DND-41 (cell line): ENCODE measurements at regions not wholly inside any gene's neighbourhood (a gene's known extent, or its start where the extent isn't known, plus 50 kb on each side); places are given as distances from the start of the nearest gene placed in this dataset.

ENCODE experiments used
- ATAC-seq: fragments of 200-7000 bp; cut with Tn5 transposase; 3 replicates; pipeline ENCODE4 v1.9.1; 2021; ENCODE audit warnings: low read depth; ENCODE audit not compliant: insufficient read depth
- DNase-seq: peaks from one replicate; pipeline ENCODE4 v3.0.0-alpha.2; 2020
- H2AFZ ChIP-seq: 2 replicates; pipeline ENCODE4 v1.6.0; 2012; ENCODE audit warnings: low read depth, low read length
- H3K27ac ChIP-seq: 2 replicates; pipeline ENCODE4 v1.5.1; 2012; ENCODE audit warnings: low read length, inconsistent platforms
- H3K27me3 ChIP-seq: fragments of 200-600 bp; sonication (generic); 2 replicates; pipeline ENCODE4 v1.6.0; 2012; ENCODE audit warnings: low read length, mild to moderate bottlenecking, inconsistent platforms; ENCODE audit not compliant: insufficient read depth, poor library complexity
- H3K36me3 ChIP-seq: 2 replicates; pipeline ENCODE4 v1.5.1; 2012; ENCODE audit warnings: low read length, inconsistent platforms; ENCODE audit not compliant: insufficient read depth
- H3K4me1 ChIP-seq: 2 replicates; pipeline ENCODE4 v1.5.1; 2012; ENCODE audit warnings: mild to moderate bottlenecking, low read length; ENCODE audit not compliant: insufficient read depth
- H3K4me2 ChIP-seq: 2 replicates; pipeline ENCODE4 v1.6.0; 2012; ENCODE audit warnings: mild to moderate bottlenecking, moderate library complexity, low read length, inconsistent platforms; ENCODE audit not compliant: insufficient read depth
- H3K4me3 ChIP-seq, 2 experiments: fragments of 200-600 bp in 1 of 2; shearing (Covaris generic) in 1 of 2; 2 replicates each; pipeline ENCODE4 v1.5.1; 2012 to 2016; ENCODE audit warnings: inconsistent platforms in 2 of 2, low read length in 2 of 2, mild to moderate bottlenecking in 2 of 2, low read depth in 1 of 2, moderate library complexity in 1 of 2
- H3K79me2 ChIP-seq: 2 replicates; pipeline ENCODE4 v1.6.0; 2012; ENCODE audit warnings: low read length, inconsistent platforms; ENCODE audit not compliant: insufficient read depth
- H3K9ac ChIP-seq: 2 replicates; pipeline ENCODE4 v1.6.0; 2012; ENCODE audit warnings: low read depth, mild to moderate bottlenecking, inconsistent platforms, low read length, moderate library complexity
- H3K9me3 ChIP-seq: 2 replicates; pipeline ENCODE4 v1.5.1; 2012; ENCODE audit warnings: low read length, moderate library complexity, mild to moderate bottlenecking, inconsistent platforms; ENCODE audit not compliant: insufficient read depth, severe bottlenecking
- H4K20me1 ChIP-seq: 2 replicates; pipeline ENCODE4 v1.6.0; 2012; ENCODE audit warnings: low read length; ENCODE audit not compliant: insufficient read depth
- EZH2 ChIP-seq: IDR thresholded peaks from 3 replicates; pipeline ENCODE4 v1.6.1; 2012; ENCODE audit warnings: borderline replicate concordance, low read depth, mild to moderate bottlenecking, moderate library complexity, low read length, inconsistent platforms; ENCODE audit not compliant: severe bottlenecking
- TF ChIP-seq, protein P1 (sequence below): IDR thresholded peaks from 2 replicates; pipeline ENCODE4 v1.5.1; 2012; ENCODE audit warnings: borderline replicate concordance, low read length, moderate library complexity, mild to moderate bottlenecking; ENCODE audit not compliant: poor library complexity, severe bottlenecking; ENCODE audit errors: extremely low read depth

- no peaks in the 10 kb centered on the region for H4K20me1 ChIP-seq
- H3K4me2 ChIP-seq = no peak overlapping the region
- no peaks in the 10 kb centered on the region for H3K36me3 ChIP-seq
- no peaks in the 10 kb centered on the region for H3K4me1 ChIP-seq
- TF ChIP-seq EZH2 = no peak
- TF ChIP-seq, protein P1, sequence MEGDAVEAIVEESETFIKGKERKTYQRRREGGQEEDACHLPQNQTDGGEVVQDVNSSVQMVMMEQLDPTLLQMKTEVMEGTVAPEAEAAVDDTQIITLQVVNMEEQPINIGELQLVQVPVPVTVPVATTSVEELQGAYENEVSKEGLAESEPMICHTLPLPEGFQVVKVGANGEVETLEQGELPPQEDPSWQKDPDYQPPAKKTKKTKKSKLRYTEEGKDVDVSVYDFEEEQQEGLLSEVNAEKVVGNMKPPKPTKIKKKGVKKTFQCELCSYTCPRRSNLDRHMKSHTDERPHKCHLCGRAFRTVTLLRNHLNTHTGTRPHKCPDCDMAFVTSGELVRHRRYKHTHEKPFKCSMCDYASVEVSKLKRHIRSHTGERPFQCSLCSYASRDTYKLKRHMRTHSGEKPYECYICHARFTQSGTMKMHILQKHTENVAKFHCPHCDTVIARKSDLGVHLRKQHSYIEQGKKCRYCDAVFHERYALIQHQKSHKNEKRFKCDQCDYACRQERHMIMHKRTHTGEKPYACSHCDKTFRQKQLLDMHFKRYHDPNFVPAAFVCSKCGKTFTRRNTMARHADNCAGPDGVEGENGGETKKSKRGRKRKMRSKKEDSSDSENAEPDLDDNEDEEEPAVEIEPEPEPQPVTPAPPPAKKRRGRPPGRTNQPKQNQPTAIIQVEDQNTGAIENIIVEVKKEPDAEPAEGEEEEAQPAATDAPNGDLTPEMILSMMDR = no peak
- H3K27ac ChIP-seq = no peak overlapping the region
- no peak overlapping the region for H2AFZ ChIP-seq
- H3K9ac ChIP-seq = no peak overlapping the region
- H3K4me3 ChIP-seq = no peak overlapping the region
- H3K27me3 ChIP-seq = peaks cover 7% of the 10 kb centered on the region
- DNase-seq (no peak), ATAC-seq (no peak)
- no peaks in the 10 kb centered on the region for H3K9me3 ChIP-seq
- no peaks in the 10 kb centered on the region for H3K79me2 ChIP-seq
Observed at GRCh38 chr13:39910041-39910440, 254.6 kb downstream of the COG6 start.

GRCh38 chr13:39910833-39911232 is 255.4 kb downstream of the COG6 start:
- Histone ChIP-seq H3K9me3 (no peaks in the 10 kb centered on the region), H3K27me3 (peaks cover 7% of the 10 kb centered on the region), H3K27ac (no peak overlapping the region), H4K20me1 (no peaks in the 10 kb centered on the region), H3K4me3 (no peak overlapping the region), H3K36me3 (no peaks in the 10 kb centered on the region), H2AFZ (no peak overlapping the region), H3K4me1 (no peaks in the 10 kb centered on the region), H3K79me2 (no peaks in the 10 kb centered on the region), H3K9ac (no peak overlapping the region), H3K4me2 (no peak overlapping the region)
- DNase-seq (no peak), ATAC-seq (no peak)
- TF ChIP-seq, protein P1 = no peak
- TF ChIP-seq EZH2 = no peak

DNA sequence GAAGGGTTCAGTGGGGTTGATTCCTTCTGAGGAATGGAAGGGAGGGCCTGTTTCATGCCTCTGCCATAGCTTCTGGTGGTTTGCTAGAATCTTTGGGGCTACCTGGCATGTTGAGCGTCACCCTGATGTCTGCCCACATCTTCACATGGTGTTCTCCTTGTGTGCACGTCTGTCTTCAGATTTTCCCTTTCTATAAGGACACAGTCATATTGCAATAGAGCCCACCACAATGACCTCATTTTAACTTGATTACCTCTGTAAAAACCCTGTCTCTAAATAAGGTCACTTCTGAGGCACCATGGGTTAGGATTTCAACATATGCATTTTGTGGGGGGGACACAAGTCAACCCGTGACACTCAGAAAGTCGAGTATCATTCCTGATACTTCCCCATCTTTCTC is 257.9 kb downstream of the COG6 start:
- H3K9me3 ChIP-seq = no peaks in the 10 kb centered on the region
- H3K9ac ChIP-seq = no peak overlapping the region
- ATAC-seq (no peak), DNase-seq (no peak)
- H3K4me3 ChIP-seq = no peak overlapping the region
- H3K27ac ChIP-seq = no peak overlapping the region
- H3K36me3 ChIP-seq = no peaks in the 10 kb centered on the region
- no peak overlapping the region for H2AFZ ChIP-seq
- no peaks in the 10 kb centered on the region for H4K20me1 ChIP-seq
- peaks cover 5% of the 10 kb centered on the region for H3K27me3 ChIP-seq
- H3K4me1 ChIP-seq = no peaks in the 10 kb centered on the region
- TF ChIP-seq, protein P1 = no peak
- TF ChIP-seq EZH2 = no peak
- H3K4me2 ChIP-seq = no peak overlapping the region
- no peaks in the 10 kb centered on the region for H3K79me2 ChIP-seq

DNA sequence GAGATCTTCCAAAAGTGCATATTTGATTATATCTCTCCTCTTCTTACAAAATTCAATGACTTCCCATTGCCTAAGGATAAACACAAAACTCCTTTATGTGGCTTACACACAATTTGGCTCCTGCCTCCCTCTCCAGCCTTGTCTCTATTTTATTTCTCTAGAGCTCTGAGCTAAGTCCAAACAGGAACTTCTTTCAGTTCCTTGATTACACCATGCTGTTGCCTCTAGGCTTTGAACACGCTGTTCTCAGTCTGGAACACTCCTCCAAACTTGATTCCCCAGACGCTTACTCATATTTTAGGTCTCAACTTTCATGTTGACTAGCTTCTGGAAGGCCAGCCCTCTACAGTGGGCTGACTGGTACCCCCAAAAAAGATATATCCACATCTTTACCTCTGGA is 258.5 kb downstream of the COG6 start:
- H3K4me3 ChIP-seq = no peak overlapping the region
- no peaks in the 10 kb centered on the region for H3K4me1 ChIP-seq
- DNase-seq = no peak
- H3K9me3 ChIP-seq = no peaks in the 10 kb centered on the region
- no peak for TF ChIP-seq EZH2
- TF ChIP-seq, protein P1 = no peak
- no peaks in the 10 kb centered on the region for H4K20me1 ChIP-seq
- no peak overlapping the region for H3K9ac ChIP-seq
- H3K27ac ChIP-seq = no peak overlapping the region
- no peaks in the 10 kb centered on the region for H3K79me2 ChIP-seq
- H3K36me3 ChIP-seq = no peaks in the 10 kb centered on the region
- no peak for ATAC-seq
- H3K27me3 ChIP-seq = peaks cover 3% of the 10 kb centered on the region
- no peak overlapping the region for H2AFZ ChIP-seq
- no peak overlapping the region for H3K4me2 ChIP-seq
